Activated T-helper 1 cell treated with anti-CD3 and anti-CD28 coated beads, Interleukin-12 subunit alpha, Interleukin-12 subunit beta, Interleukin-2, Interleukin-4 antibody, amounts not matched to agents 30 ng/mL and 10 ng/mL and 1 ng/mL, durations not matched to agents 14 hours and 24 hours and 36 hours (primary cell): ENCODE measurements at regions not wholly inside any gene's neighbourhood (a gene's known extent, or its start where the extent isn't known, plus 50 kb on each side); places are given as distances from the start of the nearest gene placed in this dataset.

ENCODE experiments used
- DNase-seq: peaks from one replicate; pipeline ENCODE4 v3.0.0; 2021; ENCODE audit warnings: low spot score
- H3K27ac Mint-ChIP-seq: one replicate; pipeline ENCODE4 v1.8.0; 2021; ENCODE audit warnings: mild to moderate bottlenecking, mixed read lengths
- H3K27me3 Mint-ChIP-seq: one replicate; pipeline ENCODE4 v1.8.0; 2022; ENCODE audit warnings: mild to moderate bottlenecking, moderate library complexity, mixed read lengths; ENCODE audit not compliant: insufficient read depth
- H3K36me3 Mint-ChIP-seq: one replicate; pipeline ENCODE4 v1.8.0; 2021; ENCODE audit warnings: low read depth, mixed read lengths
- H3K4me1 Mint-ChIP-seq: one replicate; pipeline ENCODE4 v1.8.0; 2021; ENCODE audit warnings: low read depth, mixed read lengths
- H3K4me3 Mint-ChIP-seq: one replicate; pipeline ENCODE4 v1.8.0; 2021; ENCODE audit warnings: mild to moderate bottlenecking, moderate library complexity, mixed read lengths
- H3K9me3 Mint-ChIP-seq: one replicate; pipeline ENCODE4 v1.8.0; 2021; ENCODE audit warnings: mixed read lengths
- intact Hi-C: fragments of 100-400 bp; cut with micrococcal nuclease; formaldehyde crosslinking; loops from one replicate; pipeline ENCODE4 v1.15.1; 2024

- H3K4me3 Mint-ChIP-seq: no peak overlapping the region
- H3K36me3 Mint-ChIP-seq: no peaks in the 10 kb centered on the region
- H3K27ac Mint-ChIP-seq: no peak overlapping the region
- no peaks in the 10 kb centered on the region for H3K4me1 Mint-ChIP-seq
- H3K27me3 Mint-ChIP-seq: no peaks in the 10 kb centered on the region
- no peak for DNase-seq
- intact Hi-C loops: no loop called here
- H3K9me3 Mint-ChIP-seq: peaks cover 9% of the 10 kb centered on the region
Measured at GRCh38 chr13:57784633-57785032, 153.1 kb downstream of the PCDH17 start.

DNA sequence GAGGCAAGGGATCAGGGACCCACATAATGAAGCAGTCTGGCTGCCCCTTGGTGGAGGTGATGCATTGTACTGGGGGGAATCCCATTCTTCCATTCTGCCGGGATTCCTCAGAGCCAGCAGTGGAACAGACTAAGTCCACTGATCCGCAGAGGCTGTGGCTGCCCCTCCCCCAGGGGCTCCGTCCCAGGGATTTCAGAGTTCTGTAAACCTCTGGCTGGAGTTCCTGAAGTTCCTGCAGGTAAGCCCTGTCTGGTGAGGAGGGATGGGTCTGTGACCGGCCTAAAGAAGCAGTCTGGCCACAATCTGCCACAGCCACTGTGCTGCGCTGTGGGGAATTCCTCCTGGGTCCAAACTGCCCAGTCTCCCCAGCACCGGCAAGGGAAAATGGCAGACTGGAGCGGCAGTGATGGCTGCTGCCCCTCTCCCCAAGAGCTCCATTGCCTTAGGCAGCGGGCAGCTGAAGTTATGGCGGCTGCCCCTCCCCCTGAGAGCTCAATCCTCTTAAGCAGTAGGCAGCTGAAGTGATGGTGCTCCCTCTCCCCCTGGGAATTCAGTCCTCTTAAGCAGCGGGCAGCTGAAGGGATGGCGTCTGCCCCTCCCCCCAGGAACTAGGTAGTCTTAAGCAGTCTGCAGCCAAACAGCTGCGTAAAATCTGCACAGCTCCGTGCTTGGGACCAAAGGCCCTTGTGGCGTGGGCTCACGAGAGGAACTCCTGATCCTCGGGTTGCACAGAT is 155.7 kb downstream of the PCDH17 start:
- no peaks in the 10 kb centered on the region for H3K36me3 Mint-ChIP-seq
- no peaks in the 10 kb centered on the region for H3K4me1 Mint-ChIP-seq
- no peak overlapping the region for H3K4me3 Mint-ChIP-seq
- H3K27me3 Mint-ChIP-seq: no peaks in the 10 kb centered on the region
- peaks cover 6% of the 10 kb centered on the region for H3K9me3 Mint-ChIP-seq
- DNase-seq: no peak
- no peak overlapping the region for H3K27ac Mint-ChIP-seq
- intact Hi-C loops: no loop called here

DNA sequence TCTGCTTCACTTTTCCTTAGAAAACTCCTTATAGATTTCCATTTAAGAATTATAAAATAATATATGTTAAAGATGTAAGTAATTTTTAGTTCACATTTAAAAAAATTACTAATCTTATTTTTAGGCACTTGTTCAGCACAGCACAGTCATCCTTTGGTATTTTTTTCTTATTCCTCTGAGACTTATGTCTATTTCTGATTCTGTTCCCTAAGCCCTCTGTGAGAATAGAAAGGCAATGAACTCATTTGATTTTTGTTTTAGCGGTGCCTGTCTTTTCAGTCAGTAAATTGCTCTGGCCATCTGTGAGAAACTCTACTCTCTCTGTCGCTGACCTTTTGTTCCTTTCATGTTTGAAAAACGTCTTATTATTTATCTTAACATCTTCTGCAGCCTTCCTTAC is 168.1 kb downstream of the PCDH17 start:
- H3K4me3 Mint-ChIP-seq: no peak overlapping the region
- intact Hi-C loops: no loop called here
- H3K36me3 Mint-ChIP-seq: no peaks in the 10 kb centered on the region

DNA sequence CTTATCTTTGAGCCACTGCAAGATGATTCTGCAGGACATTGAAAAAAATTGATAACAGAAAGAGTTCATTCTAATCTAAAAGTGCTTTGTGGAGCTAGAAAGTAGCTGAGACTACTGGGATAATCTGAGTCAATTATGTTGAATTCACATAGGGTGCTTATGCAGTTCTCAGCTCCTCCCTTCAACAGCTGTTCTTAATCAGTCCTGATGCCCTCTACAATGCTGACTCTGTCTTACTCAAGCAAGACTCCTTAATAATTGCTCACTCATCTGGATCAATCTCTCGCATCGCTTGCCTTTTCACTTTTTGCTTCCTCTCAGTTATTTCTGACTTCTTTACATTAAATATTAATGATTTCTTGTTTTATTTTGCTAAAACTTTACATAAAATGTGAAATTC is 182.1 kb downstream of the PCDH17 start:
- H3K27me3 Mint-ChIP-seq: no peaks in the 10 kb centered on the region
- H3K9me3 Mint-ChIP-seq: peaks cover 5% of the 10 kb centered on the region
- no peak overlapping the region for H3K27ac Mint-ChIP-seq
- DNase-seq: no peak
- H3K36me3 Mint-ChIP-seq: no peaks in the 10 kb centered on the region
- intact Hi-C loops: no loop called here
- no peaks in the 10 kb centered on the region for H3K4me1 Mint-ChIP-seq
- H3K4me3 Mint-ChIP-seq: no peak overlapping the region

More for the DNA sequence above, 168.1 kb downstream of the PCDH17 start:
- Mint-ChIP-seq H3K4me1 (no peaks in the 10 kb centered on the region), H3K9me3 (peaks cover 5% of the 10 kb centered on the region), H3K27ac (no peak overlapping the region), H3K27me3 (no peaks in the 10 kb centered on the region)
- no peak for DNase-seq

- no peak overlapping the region for H3K27ac Mint-ChIP-seq
Measured at GRCh38 chr13:57815600-57815999, 184.1 kb downstream of the PCDH17 start.

DNA sequence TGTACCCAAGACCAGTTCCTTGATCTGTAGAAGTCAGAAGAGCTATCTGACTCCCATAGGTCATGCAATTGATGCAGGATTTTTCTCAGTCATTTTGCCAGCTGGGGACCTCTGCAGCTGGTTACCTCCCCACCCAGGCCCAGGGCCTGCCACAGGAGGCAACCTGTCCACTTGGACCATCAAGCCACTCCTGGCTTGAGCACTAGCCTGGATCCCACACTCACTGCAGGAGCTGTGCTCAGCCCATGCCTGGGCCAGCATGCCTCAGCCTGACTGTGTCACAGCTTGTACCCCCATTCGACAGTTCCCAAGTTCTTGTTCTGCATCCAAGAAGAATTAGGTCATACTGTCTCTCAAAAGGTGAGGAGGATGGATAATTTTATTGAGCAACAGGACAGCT is 189.4 kb downstream of the PCDH17 start:
- intact Hi-C loops: no loop called here
- H3K4me1 Mint-ChIP-seq: no peaks in the 10 kb centered on the region
- H3K27ac Mint-ChIP-seq: no peak overlapping the region
- no peak overlapping the region for H3K4me3 Mint-ChIP-seq
- no peak for DNase-seq
- H3K9me3 Mint-ChIP-seq: peaks cover 10% of the 10 kb centered on the region
- H3K36me3 Mint-ChIP-seq: no peaks in the 10 kb centered on the region
- no peaks in the 10 kb centered on the region for H3K27me3 Mint-ChIP-seq

More at GRCh38 chr13:57815600-57815999, 184.1 kb downstream of the PCDH17 start:
- no peaks in the 10 kb centered on the region for H3K27me3 Mint-ChIP-seq
- no peaks in the 10 kb centered on the region for H3K36me3 Mint-ChIP-seq
- no peak overlapping the region for H3K4me3 Mint-ChIP-seq
- intact Hi-C loops: no loop called here
- DNase-seq: no peak
- H3K9me3 Mint-ChIP-seq: peaks cover 5% of the 10 kb centered on the region
- H3K4me1 Mint-ChIP-seq: no peaks in the 10 kb centered on the region

DNA sequence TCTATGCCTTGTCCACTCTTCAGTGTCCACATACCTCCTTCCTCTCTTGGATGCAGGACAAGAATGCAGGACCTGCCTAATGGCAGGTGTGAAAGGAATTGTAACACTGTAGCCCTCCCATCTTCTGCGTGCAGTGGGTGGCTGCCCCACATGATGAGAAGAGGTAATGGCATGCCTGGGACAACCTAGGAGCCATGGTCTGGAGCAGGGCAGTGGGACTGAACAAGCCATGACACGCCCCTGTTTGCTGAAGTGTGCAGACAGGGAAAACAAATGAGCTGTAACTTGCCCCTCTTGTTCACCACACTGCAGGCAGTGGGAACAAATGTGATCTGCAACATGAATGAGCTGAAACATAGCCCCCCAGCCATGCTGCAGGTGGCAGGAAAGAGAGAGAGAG is 192.2 kb downstream of the PCDH17 start:
- no peak overlapping the region for H3K4me3 Mint-ChIP-seq
- H3K36me3 Mint-ChIP-seq: no peaks in the 10 kb centered on the region
- intact Hi-C loops: no loop called here
- H3K9me3 Mint-ChIP-seq: peaks cover 16% of the 10 kb centered on the region
- DNase-seq: no peak
- H3K4me1 Mint-ChIP-seq: no peaks in the 10 kb centered on the region
- H3K27me3 Mint-ChIP-seq: no peaks in the 10 kb centered on the region
- no peak overlapping the region for H3K27ac Mint-ChIP-seq

- no peaks in the 10 kb centered on the region for H3K4me1 Mint-ChIP-seq
Measured at GRCh38 chr13:57824121-57824520, 192.6 kb downstream of the PCDH17 start.

GRCh38 chr13:57825066-57825465 is 193.5 kb downstream of the PCDH17 start:
- H3K27ac Mint-ChIP-seq: no peak overlapping the region
- H3K4me3 Mint-ChIP-seq: no peak overlapping the region

More at GRCh38 chr13:57824121-57824520, 192.6 kb downstream of the PCDH17 start:
- DNase-seq: no peak
- Mint-ChIP-seq H3K27ac (no peak overlapping the region), H3K27me3 (no peaks in the 10 kb centered on the region), H3K36me3 (no peaks in the 10 kb centered on the region), H3K4me3 (no peak overlapping the region), H3K9me3 (peaks cover 19% of the 10 kb centered on the region)
- intact Hi-C loops: no loop called here

GRCh38 chr13:57829496-57829895 is 198.0 kb downstream of the PCDH17 start:
- intact Hi-C loops: no loop called here
- Mint-ChIP-seq H3K4me1 (no peaks in the 10 kb centered on the region), H3K36me3 (no peaks in the 10 kb centered on the region), H3K4me3 (no peak overlapping the region), H3K27me3 (no peaks in the 10 kb centered on the region), H3K27ac (no peak overlapping the region), H3K9me3 (peaks cover 26% of the 10 kb centered on the region)
- no peak for DNase-seq

More at GRCh38 chr13:57825066-57825465, 193.5 kb downstream of the PCDH17 start:
- no peaks in the 10 kb centered on the region for H3K36me3 Mint-ChIP-seq
- intact Hi-C loops: no loop called here
- no peak for DNase-seq
- H3K9me3 Mint-ChIP-seq: peaks cover 25% of the 10 kb centered on the region
- H3K4me1 Mint-ChIP-seq: no peaks in the 10 kb centered on the region
- no peaks in the 10 kb centered on the region for H3K27me3 Mint-ChIP-seq

- intact Hi-C loops: no loop called here
- no peaks in the 10 kb centered on the region for H3K4me1 Mint-ChIP-seq
- H3K9me3 Mint-ChIP-seq: peaks cover 26% of the 10 kb centered on the region
Measured at GRCh38 chr13:57832187-57832586, 200.6 kb downstream of the PCDH17 start.

DNA sequence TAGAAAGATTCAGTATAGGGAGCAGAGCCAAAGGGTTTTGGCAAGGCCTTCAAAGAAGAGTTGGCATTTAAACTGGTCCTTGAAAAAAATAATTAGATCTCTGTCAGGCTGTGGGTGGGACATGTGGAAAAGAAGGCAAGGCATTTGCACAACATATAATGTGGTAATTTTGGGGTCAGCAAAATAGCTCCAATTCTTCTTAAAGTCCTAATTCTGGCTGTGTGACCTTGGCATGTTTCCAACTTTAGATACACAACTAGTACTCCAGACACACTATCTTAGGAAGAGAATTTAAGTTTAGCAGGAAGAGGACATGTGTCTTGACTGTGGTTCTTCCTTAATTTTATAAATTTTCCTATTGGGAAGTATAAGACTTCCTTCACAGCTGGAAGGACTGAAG is 206.3 kb downstream of the PCDH17 start:
- Mint-ChIP-seq H3K4me1 (no peaks in the 10 kb centered on the region), H3K4me3 (no peak overlapping the region), H3K27me3 (no peaks in the 10 kb centered on the region), H3K27ac (no peak overlapping the region), H3K9me3 (peaks cover 21% of the 10 kb centered on the region), H3K36me3 (no peaks in the 10 kb centered on the region)
- DNase-seq: no peak
- intact Hi-C loops: no loop called here

More at GRCh38 chr13:57832187-57832586, 200.6 kb downstream of the PCDH17 start:
- no peak for DNase-seq
- no peak overlapping the region for H3K4me3 Mint-ChIP-seq
- no peaks in the 10 kb centered on the region for H3K36me3 Mint-ChIP-seq
- no peaks in the 10 kb centered on the region for H3K27me3 Mint-ChIP-seq
- H3K27ac Mint-ChIP-seq: no peak overlapping the region

DNA sequence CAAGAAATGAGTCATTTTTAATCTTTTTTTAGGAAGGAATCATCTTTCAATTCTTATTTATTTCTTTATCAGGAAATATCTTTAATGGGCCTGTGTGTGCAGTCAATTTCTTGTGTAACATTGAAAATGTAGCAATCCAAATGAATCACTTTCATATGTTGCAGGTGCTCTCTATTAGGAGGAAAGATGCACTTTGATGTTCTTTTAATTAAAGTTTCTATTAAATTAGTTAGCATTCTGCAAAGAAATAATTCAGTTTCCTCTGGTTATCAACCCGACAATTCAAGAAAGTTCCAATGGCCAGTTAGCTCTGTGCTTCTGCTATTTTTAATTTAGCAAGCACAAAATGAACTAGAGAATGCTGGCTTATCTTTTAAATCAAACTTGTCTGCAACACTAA is 212.0 kb downstream of the PCDH17 start:
- Mint-ChIP-seq H3K36me3 (no peaks in the 10 kb centered on the region), H3K4me1 (no peaks in the 10 kb centered on the region), H3K27me3 (no peaks in the 10 kb centered on the region), H3K9me3 (peaks cover 18% of the 10 kb centered on the region), H3K4me3 (no peak overlapping the region), H3K27ac (no peak overlapping the region)
- intact Hi-C loops: no loop called here
- no peak for DNase-seq
